ENCODE measurements at regions not wholly inside any gene's neighbourhood (a gene's known extent, or its start where the extent isn't known, plus 50 kb on each side); places are given as distances from the start of the nearest gene placed in this dataset.

- DNase-seq (ENCODE audit: low read depth in 2 of 2): no peak
Measured at GRCh38 chr12:116456330-116457082, 102.7 kb upstream of the MAP1LC3B2 start.

GRCh38 chr12:116458492-116458891, 100.7 kb upstream of the MAP1LC3B2 start:
- DNase-seq (ENCODE audit: low read depth in 2 of 2): no peak

GRCh38 chr12:116459011-116459875, 99.9 kb upstream of the MAP1LC3B2 start:
- no peak for DNase-seq (ENCODE audit: low read depth in 2 of 2)

- DNase-seq (ENCODE audit: low read depth in 2 of 2): no peak
Measured at GRCh38 chr12:116459916-116460663, 99.1 kb upstream of the MAP1LC3B2 start.

- no peak for DNase-seq (ENCODE audit: low read depth in 2 of 2)
Measured at GRCh38 chr12:116461060-116461459, 98.1 kb upstream of the MAP1LC3B2 start.

- DNase-seq (ENCODE audit: low read depth in 2 of 2): no peak
Measured at GRCh38 chr12:116463366-116463765, 95.8 kb upstream of the MAP1LC3B2 start.

- DNase-seq (ENCODE audit: low read depth in 2 of 2): no peak
Measured at GRCh38 chr12:116465407-116465806, 93.8 kb upstream of the MAP1LC3B2 start.

GRCh38 chr12:116465856-116466255, 93.3 kb upstream of the MAP1LC3B2 start:
- DNase-seq (ENCODE audit: low read depth in 2 of 2): no peak

GRCh38 chr12:116466536-116466935, 92.6 kb upstream of the MAP1LC3B2 start:
- no peak for DNase-seq (ENCODE audit: low read depth in 2 of 2)

GRCh38 chr12:116469344-116469743, 89.8 kb upstream of the MAP1LC3B2 start:
- no peak for DNase-seq (ENCODE audit: low read depth in 2 of 2)

- DNase-seq (ENCODE audit: low read depth in 2 of 2): no peak
Measured at GRCh38 chr12:116471544-116471943, 87.6 kb upstream of the MAP1LC3B2 start.

GRCh38 chr12:116472193-116472592, 87.0 kb upstream of the MAP1LC3B2 start:
- no peak for DNase-seq (ENCODE audit: low read depth in 2 of 2)

- no peak for DNase-seq (ENCODE audit: low read depth in 2 of 2)
Measured at GRCh38 chr12:116473416-116473815, 85.8 kb upstream of the MAP1LC3B2 start.

GRCh38 chr12:116474331-116474730, 84.8 kb upstream of the MAP1LC3B2 start:
- DNase-seq (ENCODE audit: low read depth in 2 of 2): no peak

GRCh38 chr12:116474899-116475298, 84.3 kb upstream of the MAP1LC3B2 start:
- DNase-seq (ENCODE audit: low read depth in 2 of 2): no peak

GRCh38 chr12:116476227-116476822, 82.9 kb upstream of the MAP1LC3B2 start:
- no peak for DNase-seq (ENCODE audit: low read depth in 2 of 2)

GRCh38 chr12:116478243-116478773, 80.9 kb upstream of the MAP1LC3B2 start:
- no peak for DNase-seq (ENCODE audit: low read depth in 2 of 2)

GRCh38 chr12:116480210-116480810, 78.9 kb upstream of the MAP1LC3B2 start:
- DNase-seq (ENCODE audit: low read depth in 2 of 2): no peak

GRCh38 chr12:116481726-116482125, 77.5 kb upstream of the MAP1LC3B2 start:
- no peak for DNase-seq (ENCODE audit: low read depth in 2 of 2)

GRCh38 chr12:116482179-116482578, 77.0 kb upstream of the MAP1LC3B2 start:
- no peak for DNase-seq (ENCODE audit: low read depth in 2 of 2)

GRCh38 chr12:116482859-116483258, 76.3 kb upstream of the MAP1LC3B2 start:
- DNase-seq (ENCODE audit: low read depth in 2 of 2): no peak

All from fibroblast of skin of left biceps (primary cell).